ENCODE measurements at regions not wholly inside any gene's neighbourhood (a gene's known extent, or its start where the extent isn't known, plus 50 kb on each side); places are given as distances from the start of the nearest gene placed in this dataset.

DNA sequence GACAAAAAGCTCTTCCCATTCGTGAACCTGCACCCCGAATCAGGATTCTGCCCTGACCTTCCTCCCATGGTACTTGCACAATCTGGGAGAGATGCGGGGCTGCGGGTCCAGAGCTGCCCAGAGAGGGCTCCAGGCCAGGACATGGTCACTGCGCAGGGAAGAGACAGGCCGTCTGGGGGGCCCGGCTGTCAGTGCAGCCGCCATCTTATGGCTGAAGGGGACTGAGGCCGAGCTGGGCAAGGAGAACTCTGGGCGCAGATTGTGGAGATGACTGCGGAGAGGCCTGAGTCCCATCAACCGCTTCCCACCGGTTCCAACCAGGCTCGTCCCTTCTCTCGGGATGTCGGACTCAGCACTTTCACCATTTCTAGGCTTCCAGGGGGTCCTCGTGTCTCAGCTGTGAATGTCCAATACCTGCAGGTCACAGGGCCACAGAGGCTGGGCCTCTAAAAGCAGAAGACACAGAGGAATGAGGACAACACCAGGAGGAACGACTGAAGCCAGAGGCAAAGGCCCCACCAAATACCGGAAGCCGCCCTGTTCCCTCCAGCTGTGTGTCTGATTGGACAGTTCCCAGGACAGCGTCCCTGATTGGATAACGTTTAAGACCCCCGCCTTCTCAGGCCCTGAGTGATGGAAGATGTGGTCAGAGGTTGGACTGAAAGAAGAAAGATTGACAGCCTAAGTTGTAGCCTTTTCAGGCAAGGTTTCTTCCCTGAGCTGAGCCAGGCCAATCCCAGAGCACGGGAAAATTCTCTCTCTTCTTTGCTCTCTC is 117.1 kb upstream of the ZNF91 start:
- Histone ChIP-seq H3K4me3 (replicated peaks; ENCODE audit: low read depth, low read length) (no peak overlapping the region), H3K36me3 (ENCODE audit: control insufficient read depth, insufficient read depth, low read length) (no peaks in the 10 kb centered on the region), H3K27me3 (replicated peaks; ENCODE audit: control insufficient read depth, insufficient read depth, low read length) (no peaks in the 10 kb centered on the region)
- no peak for DNase-seq (ENCODE audit: extremely low read depth, insufficient read length)
- TF ChIP-seq, protein P1, sequence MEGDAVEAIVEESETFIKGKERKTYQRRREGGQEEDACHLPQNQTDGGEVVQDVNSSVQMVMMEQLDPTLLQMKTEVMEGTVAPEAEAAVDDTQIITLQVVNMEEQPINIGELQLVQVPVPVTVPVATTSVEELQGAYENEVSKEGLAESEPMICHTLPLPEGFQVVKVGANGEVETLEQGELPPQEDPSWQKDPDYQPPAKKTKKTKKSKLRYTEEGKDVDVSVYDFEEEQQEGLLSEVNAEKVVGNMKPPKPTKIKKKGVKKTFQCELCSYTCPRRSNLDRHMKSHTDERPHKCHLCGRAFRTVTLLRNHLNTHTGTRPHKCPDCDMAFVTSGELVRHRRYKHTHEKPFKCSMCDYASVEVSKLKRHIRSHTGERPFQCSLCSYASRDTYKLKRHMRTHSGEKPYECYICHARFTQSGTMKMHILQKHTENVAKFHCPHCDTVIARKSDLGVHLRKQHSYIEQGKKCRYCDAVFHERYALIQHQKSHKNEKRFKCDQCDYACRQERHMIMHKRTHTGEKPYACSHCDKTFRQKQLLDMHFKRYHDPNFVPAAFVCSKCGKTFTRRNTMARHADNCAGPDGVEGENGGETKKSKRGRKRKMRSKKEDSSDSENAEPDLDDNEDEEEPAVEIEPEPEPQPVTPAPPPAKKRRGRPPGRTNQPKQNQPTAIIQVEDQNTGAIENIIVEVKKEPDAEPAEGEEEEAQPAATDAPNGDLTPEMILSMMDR (IDR thresholded peaks at IDR 0.05; ENCODE audit: insufficient read depth, low read length, poor library complexity, severe bottlenecking) = no peak

DNA sequence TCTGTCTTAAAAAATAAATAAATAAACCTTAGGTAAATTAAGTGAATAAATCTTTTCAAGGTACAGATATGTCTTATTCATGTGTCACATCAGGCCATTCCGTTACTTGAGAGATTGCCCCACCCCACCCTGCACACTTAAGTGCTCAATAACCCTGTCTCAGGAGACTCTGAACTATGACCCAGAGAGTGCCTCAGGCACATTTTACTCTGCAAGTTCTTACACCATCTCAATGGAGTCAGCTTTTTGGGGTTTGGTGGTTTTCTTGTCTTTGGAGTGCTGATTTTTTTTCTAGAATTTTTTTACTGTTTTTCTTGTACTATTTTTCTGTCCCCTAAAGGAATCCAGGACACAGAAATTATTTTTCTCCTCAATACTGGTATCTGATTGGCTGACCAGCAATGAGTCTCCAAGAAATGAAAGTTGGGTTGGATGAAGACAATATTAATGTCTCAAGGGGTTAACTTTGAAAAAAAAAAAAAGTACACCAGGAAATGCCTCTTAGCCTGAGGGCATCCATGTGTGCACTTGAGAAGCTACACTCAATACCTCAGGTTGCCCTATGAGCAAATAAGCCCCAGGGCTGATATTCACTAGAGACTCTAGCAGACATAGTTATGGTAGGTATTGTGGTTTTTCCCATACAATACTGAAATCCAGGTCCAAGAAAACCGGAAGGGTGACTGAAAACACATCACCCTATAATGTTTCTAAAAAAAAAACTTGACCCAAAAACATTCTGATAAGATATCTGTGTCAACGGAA is 114.6 kb upstream of the ZNF91 start:
- Histone ChIP-seq H3K36me3 (ENCODE audit: control insufficient read depth, insufficient read depth, low read length) (no peaks in the 10 kb centered on the region), H3K27me3 (replicated peaks; ENCODE audit: control insufficient read depth, insufficient read depth, low read length) (no peaks in the 10 kb centered on the region), H3K4me3 (replicated peaks; ENCODE audit: low read depth, low read length) (no peak overlapping the region)
- DNase-seq (ENCODE audit: extremely low read depth, insufficient read length) = no peak
- TF ChIP-seq, protein P1 (IDR thresholded peaks at IDR 0.05; ENCODE audit: insufficient read depth, low read length, poor library complexity, severe bottlenecking) = no peak

GRCh38 chr19:23507446-23507845 is 112.2 kb upstream of the ZNF91 start:
- no peak overlapping the region for H3K4me3 ChIP-seq (replicated peaks; ENCODE audit: low read depth, low read length)

GRCh38 chr19:23505738-23506137 is 110.5 kb upstream of the ZNF91 start:
- no peak for DNase-seq (ENCODE audit: extremely low read depth, insufficient read length)
- H3K36me3 ChIP-seq (ENCODE audit: control insufficient read depth, insufficient read depth, low read length) = no peaks in the 10 kb centered on the region
- no peak overlapping the region for H3K4me3 ChIP-seq (replicated peaks; ENCODE audit: low read depth, low read length)
- TF ChIP-seq, protein P1 (IDR thresholded peaks at IDR 0.05; ENCODE audit: insufficient read depth, low read length, poor library complexity, severe bottlenecking) = no peak
- no peaks in the 10 kb centered on the region for H3K27me3 ChIP-seq (replicated peaks; ENCODE audit: control insufficient read depth, insufficient read depth, low read length)

More at GRCh38 chr19:23507446-23507845, 112.2 kb upstream of the ZNF91 start:
- Histone ChIP-seq H3K36me3 (ENCODE audit: control insufficient read depth, insufficient read depth, low read length) (no peaks in the 10 kb centered on the region), H3K27me3 (replicated peaks; ENCODE audit: control insufficient read depth, insufficient read depth, low read length) (no peaks in the 10 kb centered on the region)
- DNase-seq (ENCODE audit: extremely low read depth, insufficient read length) = no peak
- TF ChIP-seq, protein P1 (IDR thresholded peaks at IDR 0.05; ENCODE audit: insufficient read depth, low read length, poor library complexity, severe bottlenecking) = no peak

DNA sequence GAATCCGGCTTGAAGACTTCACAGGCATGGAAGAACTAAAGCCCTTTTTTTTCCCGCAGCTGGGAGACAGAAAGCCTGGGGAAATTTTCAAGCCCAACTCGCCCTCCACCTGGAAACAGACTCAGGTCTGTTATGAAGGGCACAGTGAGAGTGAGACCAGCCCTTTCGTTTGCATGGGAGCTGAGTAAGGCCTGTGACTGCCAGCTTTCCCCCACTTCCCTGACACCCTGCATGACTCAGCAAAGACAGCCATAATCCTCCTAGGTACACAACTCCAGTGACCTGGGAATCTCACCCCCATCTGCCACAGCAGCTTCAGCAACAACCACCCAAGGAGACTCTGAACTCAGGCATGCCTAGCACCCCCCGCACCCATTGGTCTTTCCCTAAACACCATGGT is 87.6 kb upstream of the ZNF91 start:
- TF ChIP-seq, protein P1 (IDR thresholded peaks at IDR 0.05; ENCODE audit: insufficient read depth, low read length, poor library complexity, severe bottlenecking) = no peak
- Histone ChIP-seq H3K36me3 (ENCODE audit: control insufficient read depth, insufficient read depth, low read length) (no peaks in the 10 kb centered on the region), H3K4me3 (replicated peaks; ENCODE audit: low read depth, low read length) (no peak overlapping the region), H3K27me3 (replicated peaks; ENCODE audit: control insufficient read depth, insufficient read depth, low read length) (no peaks in the 10 kb centered on the region)
- DNase-seq (ENCODE audit: extremely low read depth, insufficient read length) = no peak

Measured in GM06990 (cell line).